ENCODE measurements at regions not wholly inside any gene's neighbourhood (a gene's known extent, or its start where the extent isn't known, plus 50 kb on each side); places are given as distances from the start of the nearest gene placed in this dataset.
"Not testable (repeated sequence)": the region's sequence is repeated elsewhere in the genome, so short reads cannot be mapped to it uniquely, and the experiment has no call there.

GRCh38 chr4:86523333-86523732 is 70.8 kb upstream of the PTPN13 start:
- Histone ChIP-seq H3K27ac (no peak overlapping the region), H3K36me3 (no peaks in the 10 kb centered on the region), H3K27me3 (no peaks in the 10 kb centered on the region), H3K4me3 (no peak overlapping the region), H3K4me1 (no peaks in the 10 kb centered on the region), H3K9me3 (no peaks in the 10 kb centered on the region)
- DNase-seq (ENCODE audit: extremely low spot score in 2 of 2): no peak
- TF ChIP-seq CTCF (IDR thresholded peaks at IDR 0.05) (no peak), POLR2A (IDR thresholded peaks at IDR 0.05) (no peak), POLR2AphosphoS5 (IDR thresholded peaks at IDR 0.05; ENCODE audit: insufficient read depth in 1 of 2, low read depth in 1 of 2) (no peak)
- intact Hi-C loops (cut with DNase I): no loop called here

- H3K4me1 ChIP-seq; H3K27ac ChIP-seq; DNase-seq (ENCODE audit: extremely low spot score in 2 of 2); H3K27me3 ChIP-seq; H3K4me3 ChIP-seq; H3K9me3 ChIP-seq; H3K36me3 ChIP-seq; intact Hi-C loops (cut with DNase I): not testable (repeated sequence)
Observed at GRCh38 chr4:86527713-86528112, 66.4 kb upstream of the PTPN13 start.

- H3K27ac ChIP-seq: no peak overlapping the region
- no peaks in the 10 kb centered on the region for H3K27me3 ChIP-seq
- no peaks in the 10 kb centered on the region for H3K36me3 ChIP-seq
- no peak for DNase-seq (ENCODE audit: extremely low spot score in 2 of 2)
- H3K9me3 ChIP-seq: no peaks in the 10 kb centered on the region
- TF ChIP-seq CTCF (IDR thresholded peaks at IDR 0.05) (no peak), POLR2AphosphoS5 (IDR thresholded peaks at IDR 0.05; ENCODE audit: insufficient read depth in 1 of 2, low read depth in 1 of 2) (no peak), POLR2A (IDR thresholded peaks at IDR 0.05) (no peak)
- no peak overlapping the region for H3K4me3 ChIP-seq
- intact Hi-C loops (cut with DNase I): no loop called here
- H3K4me1 ChIP-seq: no peaks in the 10 kb centered on the region
Observed at GRCh38 chr4:86529436-86529835, 64.7 kb upstream of the PTPN13 start.

- Histone ChIP-seq H3K27me3 (no peaks in the 10 kb centered on the region), H3K4me1 (no peaks in the 10 kb centered on the region), H3K4me3 (no peak overlapping the region), H3K36me3 (no peaks in the 10 kb centered on the region), H3K27ac (no peak overlapping the region), H3K9me3 (no peaks in the 10 kb centered on the region)
- no peak for DNase-seq (ENCODE audit: extremely low spot score in 2 of 2)
- intact Hi-C loops (cut with DNase I): no loop called here
- TF ChIP-seq POLR2A (IDR thresholded peaks at IDR 0.05) (no peak), CTCF (IDR thresholded peaks at IDR 0.05) (no peak), POLR2AphosphoS5 (IDR thresholded peaks at IDR 0.05; ENCODE audit: insufficient read depth in 1 of 2, low read depth in 1 of 2) (no peak)
Observed at GRCh38 chr4:86530183-86530582, 63.9 kb upstream of the PTPN13 start.

- H3K36me3 ChIP-seq: no peaks in the 10 kb centered on the region
- no peaks in the 10 kb centered on the region for H3K4me1 ChIP-seq
- no peak for DNase-seq (ENCODE audit: extremely low spot score in 2 of 2)
- TF ChIP-seq CTCF (IDR thresholded peaks at IDR 0.05) (no peak), POLR2A (IDR thresholded peaks at IDR 0.05) (no peak), POLR2AphosphoS5 (IDR thresholded peaks at IDR 0.05; ENCODE audit: insufficient read depth in 1 of 2, low read depth in 1 of 2) (no peak)
- H3K27ac ChIP-seq: no peak overlapping the region
- H3K9me3 ChIP-seq: no peaks in the 10 kb centered on the region
- no peaks in the 10 kb centered on the region for H3K27me3 ChIP-seq
- intact Hi-C loops (cut with DNase I): no loop called here
- no peak overlapping the region for H3K4me3 ChIP-seq
Observed at GRCh38 chr4:86531440-86531839, 62.7 kb upstream of the PTPN13 start.

- no peak for DNase-seq (ENCODE audit: extremely low spot score in 2 of 2)
- intact Hi-C loops (cut with DNase I): no loop called here
- no peaks in the 10 kb centered on the region for H3K27me3 ChIP-seq
- H3K9me3 ChIP-seq: no peaks in the 10 kb centered on the region
- no peak overlapping the region for H3K4me3 ChIP-seq
- H3K36me3 ChIP-seq: no peaks in the 10 kb centered on the region
- H3K27ac ChIP-seq: no peak overlapping the region
- no peaks in the 10 kb centered on the region for H3K4me1 ChIP-seq
- TF ChIP-seq POLR2AphosphoS5 (IDR thresholded peaks at IDR 0.05; ENCODE audit: insufficient read depth in 1 of 2, low read depth in 1 of 2) (no peak), POLR2A (IDR thresholded peaks at IDR 0.05) (no peak), CTCF (IDR thresholded peaks at IDR 0.05) (no peak)
Observed at GRCh38 chr4:86532851-86533250, 61.3 kb upstream of the PTPN13 start.

Data from vagina (tissue), 2 donors.